ENCODE measurements at regions not wholly inside any gene's neighbourhood (a gene's known extent, or its start where the extent isn't known, plus 50 kb on each side); places are given as distances from the start of the nearest gene placed in this dataset.

DNA sequence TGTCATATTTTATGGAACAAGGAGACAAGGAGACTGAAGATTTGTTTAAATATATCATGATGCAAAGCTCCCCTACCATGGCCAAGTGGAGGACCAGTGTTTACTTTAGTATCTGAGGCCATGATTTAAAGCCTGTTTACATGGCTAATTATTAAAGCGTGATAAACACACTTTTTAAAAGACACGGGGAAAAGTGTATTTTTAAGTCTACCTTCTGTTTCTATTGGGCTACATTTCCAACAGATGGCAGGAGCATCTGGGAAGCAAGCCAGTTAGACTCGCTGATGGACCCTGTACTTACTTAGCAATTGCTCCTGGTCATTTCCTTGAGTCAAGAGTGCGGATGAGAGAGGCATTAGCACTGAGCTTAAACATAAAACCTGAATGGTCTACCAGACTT is 480.3 kb upstream of the SEMA6A start:
- no peaks in the 10 kb centered on the region for H3K9me3 ChIP-seq
- WGBS, 5 donors = 66 to 77% (median 72%) methylated on average over 4 of the region's 4 CpGs
- no peak for DNase-seq
- H3K27me3 ChIP-seq (replicated peaks in 1 of 7) = no peaks in the 10 kb centered on the region
- intact Hi-C loops (cut with DNase I; ENCODE audit: low total_unique reads) = no loop called here
- H3K4me3 ChIP-seq = no peak overlapping the region
- no peaks in the 10 kb centered on the region for H3K4me1 ChIP-seq
- H3K36me3 ChIP-seq = no peaks in the 10 kb centered on the region
- H3K27ac ChIP-seq = no peak overlapping the region
- TF ChIP-seq POLR2A (IDR thresholded peaks at IDR 0.05) = no peak
- TF ChIP-seq, protein P1, sequence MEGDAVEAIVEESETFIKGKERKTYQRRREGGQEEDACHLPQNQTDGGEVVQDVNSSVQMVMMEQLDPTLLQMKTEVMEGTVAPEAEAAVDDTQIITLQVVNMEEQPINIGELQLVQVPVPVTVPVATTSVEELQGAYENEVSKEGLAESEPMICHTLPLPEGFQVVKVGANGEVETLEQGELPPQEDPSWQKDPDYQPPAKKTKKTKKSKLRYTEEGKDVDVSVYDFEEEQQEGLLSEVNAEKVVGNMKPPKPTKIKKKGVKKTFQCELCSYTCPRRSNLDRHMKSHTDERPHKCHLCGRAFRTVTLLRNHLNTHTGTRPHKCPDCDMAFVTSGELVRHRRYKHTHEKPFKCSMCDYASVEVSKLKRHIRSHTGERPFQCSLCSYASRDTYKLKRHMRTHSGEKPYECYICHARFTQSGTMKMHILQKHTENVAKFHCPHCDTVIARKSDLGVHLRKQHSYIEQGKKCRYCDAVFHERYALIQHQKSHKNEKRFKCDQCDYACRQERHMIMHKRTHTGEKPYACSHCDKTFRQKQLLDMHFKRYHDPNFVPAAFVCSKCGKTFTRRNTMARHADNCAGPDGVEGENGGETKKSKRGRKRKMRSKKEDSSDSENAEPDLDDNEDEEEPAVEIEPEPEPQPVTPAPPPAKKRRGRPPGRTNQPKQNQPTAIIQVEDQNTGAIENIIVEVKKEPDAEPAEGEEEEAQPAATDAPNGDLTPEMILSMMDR (IDR thresholded peaks at IDR 0.05 in 8 of 11, conservative IDR thresholded peaks at IDR 0.05 in 3 of 11) = no peak
- TF ChIP-seq POLR2AphosphoS5 (IDR thresholded peaks at IDR 0.05) = no peak

DNA sequence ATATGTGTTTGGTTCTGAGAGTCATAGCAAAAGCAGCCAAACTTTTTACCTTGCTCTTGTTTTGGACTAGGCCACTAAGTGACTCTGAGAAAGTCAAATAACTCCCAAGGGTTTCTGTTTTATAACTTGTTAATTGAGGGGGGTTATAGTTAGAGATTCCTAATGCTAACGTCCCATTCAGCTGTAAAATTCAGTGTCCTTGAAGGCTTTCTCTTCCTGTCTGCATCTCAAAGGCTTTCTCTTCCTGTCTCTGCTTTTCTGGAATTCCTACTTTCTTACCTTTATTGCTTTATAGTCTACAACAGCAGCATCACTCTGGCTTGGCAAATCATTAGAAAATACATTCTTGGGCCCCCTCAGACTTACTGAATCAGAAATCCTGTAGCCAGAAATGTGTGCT is 479.5 kb upstream of the SEMA6A start:
- H3K9me3 ChIP-seq = no peaks in the 10 kb centered on the region
- no peaks in the 10 kb centered on the region for H3K36me3 ChIP-seq
- 37 to 55% (median 50%) methylated on average over 1 of the region's 1 CpG for WGBS, 5 donors

GRCh38 chr5:117041926-117042595 is 467.4 kb upstream of the SEMA6A start:
- Histone ChIP-seq H3K9me3 (no peaks in the 10 kb centered on the region), H3K36me3 (no peaks in the 10 kb centered on the region), H3K4me3 (no peak overlapping the region), H3K27me3 (replicated peaks in 1 of 7) (no peaks in the 10 kb centered on the region), H3K27ac (no peak overlapping the region), H3K4me1 (no peaks in the 10 kb centered on the region)
- WGBS, 5 donors = 64 to 75% (median 67%) methylated on average over 6 of the region's 6 CpGs
- no peak for DNase-seq
- TF ChIP-seq POLR2AphosphoS5 (IDR thresholded peaks at IDR 0.05) (no peak), POLR2A (IDR thresholded peaks at IDR 0.05) (no peak)
- TF ChIP-seq, protein P1 (IDR thresholded peaks at IDR 0.05 in 8 of 11, conservative IDR thresholded peaks at IDR 0.05 in 3 of 11) = no peak
- intact Hi-C loops (cut with DNase I; ENCODE audit: low total_unique reads) = no loop called here

More for the DNA sequence above, 479.5 kb upstream of the SEMA6A start:
- Histone ChIP-seq H3K27ac (no peak overlapping the region), H3K4me3 (no peak overlapping the region), H3K27me3 (replicated peaks in 1 of 7) (no peaks in the 10 kb centered on the region), H3K4me1 (no peaks in the 10 kb centered on the region)
- TF ChIP-seq POLR2AphosphoS5 (IDR thresholded peaks at IDR 0.05) = no peak
- TF ChIP-seq, protein P1 (IDR thresholded peaks at IDR 0.05 in 8 of 11, conservative IDR thresholded peaks at IDR 0.05 in 3 of 11) = no peak
- TF ChIP-seq POLR2A (IDR thresholded peaks at IDR 0.05) = no peak
- no peak for DNase-seq
- intact Hi-C loops (cut with DNase I; ENCODE audit: low total_unique reads) = no loop called here

DNA sequence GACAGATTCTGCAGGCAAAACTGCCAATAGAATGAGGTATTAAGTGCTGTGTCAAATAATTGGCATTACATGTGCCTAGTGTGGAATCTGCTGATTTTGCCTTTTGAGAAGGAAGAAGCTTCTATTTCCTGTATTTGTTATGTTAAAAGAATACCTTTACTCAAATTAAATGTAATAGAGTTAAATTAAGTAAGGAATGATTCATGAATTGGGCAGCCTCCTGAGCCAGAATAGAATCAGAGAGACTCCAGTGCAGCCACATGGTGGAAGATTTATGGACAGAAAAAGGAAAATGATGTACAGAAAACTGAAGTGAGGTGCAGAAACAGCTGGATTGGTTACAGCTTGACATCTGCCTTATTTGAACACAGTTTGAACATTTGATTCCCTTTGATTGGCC is 464.4 kb upstream of the SEMA6A start:
- no peak overlapping the region for H3K27ac ChIP-seq
- no peak overlapping the region for H3K4me3 ChIP-seq
- H3K27me3 ChIP-seq (replicated peaks in 1 of 7) = no peaks in the 10 kb centered on the region
- DNase-seq = no peak
- H3K9me3 ChIP-seq = no peaks in the 10 kb centered on the region
- TF ChIP-seq POLR2AphosphoS5 (IDR thresholded peaks at IDR 0.05) (no peak), POLR2A (IDR thresholded peaks at IDR 0.05) (no peak)
- TF ChIP-seq, protein P1 (IDR thresholded peaks at IDR 0.05 in 8 of 11, conservative IDR thresholded peaks at IDR 0.05 in 3 of 11) = no peak
- no peaks in the 10 kb centered on the region for H3K4me1 ChIP-seq
- no peaks in the 10 kb centered on the region for H3K36me3 ChIP-seq
- intact Hi-C loops (cut with DNase I; ENCODE audit: low total_unique reads) = no loop called here

Measured in spleen (tissue), 11 donors.